Breast epithelium (tissue), 4 donors: ENCODE measurements at regions not wholly inside any gene's neighbourhood (a gene's known extent, or its start where the extent isn't known, plus 50 kb on each side); places are given as distances from the start of the nearest gene placed in this dataset.
"Not testable (repeated sequence)": the region's sequence is repeated elsewhere in the genome, so short reads cannot be mapped to it uniquely, and the experiment has no call there.

Experiments
- DNase-seq, 2 donors: peaks; one replicate each; pipeline ENCODE4 v3.0.0-alpha.2; 2019; ENCODE audit warnings: low spot score in 2 of 2
- H3K27ac ChIP-seq, 2 donors: fragments of 200-600 bp; sonication (generic) in 1 of 2; one replicate each; pipeline ENCODE4 v1.5.1; 2016 to 2019; ENCODE audit warnings: mild to moderate bottlenecking in 1 of 2
- H3K27me3 ChIP-seq, 2 donors: fragments of 200-600 bp; sonication (generic) in 1 of 2; one replicate each; pipeline versions ENCODE4 v1.5.1 to v1.6.0; 2017 to 2019; ENCODE audit warnings: control low read depth in 1 of 2, mild to moderate bottlenecking in 1 of 2
- H3K36me3 ChIP-seq: fragments of 200-600 bp; one replicate; pipeline ENCODE4 v1.5.1; 2019
- H3K4me1 ChIP-seq, 2 donors: fragments of 200-600 bp; sonication (generic); one replicate each; pipeline ENCODE4 v1.5.1; 2016 to 2019; ENCODE audit warnings: control low read depth in 1 of 2
- H3K4me3 ChIP-seq, 3 donors: fragments of 200-600 bp; sonication (generic); 1 replicate in 2 of 3; 2 replicates in 1 of 3; pipeline ENCODE4 v1.5.1; 2016 to 2019; ENCODE audit warnings: mild to moderate bottlenecking in 3 of 3, moderate library complexity in 2 of 3
- H3K9me3 ChIP-seq, 2 donors: fragments of 200-600 bp; sonication (generic) in 1 of 2; one replicate each; pipeline ENCODE4 v1.5.1; 2016 to 2019; ENCODE audit warnings: control low read depth in 1 of 2
- intact Hi-C: fragments of 100-400 bp; cut with DNase I; formaldehyde crosslinking; loops from one replicate; pipeline ENCODE4 v1.15.1; 2023; ENCODE audit warnings: low total_unique reads

DNA sequence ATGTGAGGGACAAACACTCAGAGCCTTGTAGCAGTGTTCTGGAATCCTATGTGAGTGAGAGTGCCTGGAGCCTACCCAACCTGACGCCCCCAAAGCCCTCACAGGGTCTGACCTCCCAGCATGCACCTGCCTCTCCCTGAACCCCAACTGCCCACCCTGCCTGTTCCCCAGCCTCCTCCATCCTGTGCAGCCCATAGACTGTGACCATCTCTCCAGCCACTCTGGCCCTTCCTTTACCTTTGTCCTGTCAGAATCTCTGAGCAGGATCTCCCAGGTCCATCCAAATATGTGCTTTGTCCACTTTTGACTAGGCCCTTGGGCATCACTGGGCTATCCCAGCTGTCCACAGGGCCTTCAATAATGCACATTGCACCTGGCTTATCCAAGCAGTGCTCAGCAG is 1159.8 kb upstream of the TPTE start:
- DNase-seq, H3K27me3 ChIP-seq, intact Hi-C loops: not testable (repeated sequence)

DNA sequence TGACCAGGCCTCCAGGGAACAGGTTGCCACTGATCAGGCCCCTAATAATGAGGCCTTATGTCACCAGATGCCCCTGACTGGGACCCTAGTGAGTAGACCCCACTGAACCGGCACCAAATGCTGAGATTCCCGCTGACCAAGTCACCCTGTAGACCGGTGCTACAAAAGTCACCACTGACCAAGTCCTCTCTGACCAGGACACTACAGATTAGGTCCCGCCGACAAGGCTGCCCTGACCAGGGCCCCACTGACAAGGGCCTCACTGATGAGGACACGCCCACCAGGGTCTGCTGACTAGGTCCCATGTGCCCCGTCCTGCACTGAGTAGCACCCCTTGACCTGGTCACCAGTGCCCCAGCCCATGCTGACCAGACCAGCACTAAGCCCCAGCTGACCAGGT is 1159.1 kb upstream of the TPTE start:
- H3K4me3 ChIP-seq, H3K36me3 ChIP-seq, H3K4me1 ChIP-seq, H3K27me3 ChIP-seq, H3K27ac ChIP-seq, H3K9me3 ChIP-seq, intact Hi-C loops: not testable (repeated sequence)
- DNase-seq = peak; percentile 17 to 50

More for the DNA sequence above, 1159.8 kb upstream of the TPTE start:
- not testable (repeated sequence) for H3K27ac ChIP-seq, H3K4me3 ChIP-seq, H3K36me3 ChIP-seq, H3K4me1 ChIP-seq, H3K9me3 ChIP-seq

DNA sequence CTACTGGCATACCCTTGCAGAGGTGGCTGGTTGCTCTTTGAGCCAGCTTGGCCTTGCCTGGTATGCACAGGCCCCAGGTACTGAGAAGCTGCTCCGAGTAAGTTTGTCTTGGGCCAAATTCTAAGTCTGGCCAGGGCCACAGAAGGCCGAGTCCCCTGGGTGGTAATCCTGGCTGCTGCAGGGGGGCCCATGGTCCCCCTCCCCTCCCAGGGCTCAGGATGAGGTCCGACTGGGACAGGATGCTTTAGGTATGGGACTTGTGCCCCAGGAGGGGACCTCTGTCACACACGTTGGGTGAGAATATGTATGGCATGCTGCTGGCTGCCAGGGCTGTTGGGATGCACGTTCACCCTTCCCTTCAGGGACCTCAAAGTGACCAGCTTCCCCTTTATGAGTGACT is 1155.6 kb upstream of the TPTE start:
- intact Hi-C loops, H3K4me1 ChIP-seq: not testable (repeated sequence)

DNA sequence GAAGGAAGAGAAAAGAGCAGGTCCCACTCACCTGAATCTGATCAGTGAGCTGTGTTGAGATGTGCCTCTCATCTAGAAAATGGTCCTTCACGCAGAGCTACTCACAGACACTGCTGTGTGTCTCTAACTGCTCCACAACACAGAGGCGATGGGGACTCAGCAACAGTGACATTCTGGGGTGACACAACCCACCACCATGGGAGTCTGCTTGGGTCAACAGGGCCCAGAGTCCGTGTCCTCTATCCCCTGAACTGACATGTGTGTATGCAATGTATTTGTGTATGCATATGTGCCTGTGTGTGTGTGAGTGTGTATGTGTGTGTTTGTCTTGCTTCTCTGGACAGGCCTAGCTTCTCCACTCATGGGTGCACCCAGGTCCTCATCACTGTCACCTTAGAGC is 1154.8 kb upstream of the TPTE start:
- DNase-seq, H3K36me3 ChIP-seq, H3K4me1 ChIP-seq, intact Hi-C loops, H3K27ac ChIP-seq, H3K4me3 ChIP-seq, H3K9me3 ChIP-seq, H3K27me3 ChIP-seq: not testable (repeated sequence)

More for the DNA sequence above, 1155.6 kb upstream of the TPTE start:
- H3K4me3 ChIP-seq, DNase-seq, H3K36me3 ChIP-seq, H3K9me3 ChIP-seq, H3K27ac ChIP-seq, H3K27me3 ChIP-seq: not testable (repeated sequence)
